IMR-90 (cell line): ENCODE measurements at regions not wholly inside any gene's neighbourhood (a gene's known extent, or its start where the extent isn't known, plus 50 kb on each side); places are given as distances from the start of the nearest gene placed in this dataset.

ENCODE experiments used
- BHLHE40 ChIP-seq: fragments of 150-350 bp; IDR thresholded peaks from 2 replicates; pipeline ENCODE4 v1.6.1; 2016; ENCODE audit warnings: mild to moderate bottlenecking, low read depth, low read length
- CEBPB ChIP-seq: IDR thresholded peaks from 2 replicates; pipeline ENCODE4 v1.6.1; 2012; ENCODE audit warnings: low read depth, low read length, improper control_type of control experiment
- CHD1 ChIP-seq: IDR thresholded peaks from 2 replicates; pipeline ENCODE4 v1.6.1; 2012; ENCODE audit warnings: low read depth, low read length, improper control_type of control experiment
- FOS ChIP-seq: fragments of 150-350 bp; IDR thresholded peaks from 2 replicates; pipeline ENCODE4 v1.6.1; 2016; ENCODE audit warnings: low read depth, low read length
- POLR2A ChIP-seq: IDR thresholded peaks from 2 replicates; pipeline ENCODE4 v1.6.1; 2012; ENCODE audit warnings: mild to moderate bottlenecking, low read depth, low read length
- RAD21 ChIP-seq: IDR thresholded peaks from 2 replicates; pipeline ENCODE4 v1.6.1; 2012; ENCODE audit warnings: low read length, improper control_type of control experiment
- RFX5 ChIP-seq: IDR thresholded peaks from 2 replicates; pipeline ENCODE4 v1.8.0; 2012; ENCODE audit warnings: low read depth, mild to moderate bottlenecking, low read length, moderate library complexity
- TF ChIP-seq, protein P1 (sequence below): conservative IDR thresholded peaks from 2 replicates; pipeline ENCODE4 v1.5.1; 2012; ENCODE audit warnings: mild to moderate bottlenecking, low read depth, low read length, improper control_type of control experiment
- TF ChIP-seq, protein P2 (sequence below): fragments of 150-350 bp; IDR thresholded peaks from 2 replicates; pipeline ENCODE4 v1.6.1; 2017; ENCODE audit warnings: mild to moderate bottlenecking, antibody characterized with exemption, low read length, low read depth
- TF ChIP-seq, protein P3 (sequence below): fragments of 150-350 bp; IDR thresholded peaks from 2 replicates; pipeline ENCODE4 v1.6.1; 2016; ENCODE audit warnings: low read depth, mild to moderate bottlenecking, low read length, moderate library complexity, borderline replicate concordance

DNA sequence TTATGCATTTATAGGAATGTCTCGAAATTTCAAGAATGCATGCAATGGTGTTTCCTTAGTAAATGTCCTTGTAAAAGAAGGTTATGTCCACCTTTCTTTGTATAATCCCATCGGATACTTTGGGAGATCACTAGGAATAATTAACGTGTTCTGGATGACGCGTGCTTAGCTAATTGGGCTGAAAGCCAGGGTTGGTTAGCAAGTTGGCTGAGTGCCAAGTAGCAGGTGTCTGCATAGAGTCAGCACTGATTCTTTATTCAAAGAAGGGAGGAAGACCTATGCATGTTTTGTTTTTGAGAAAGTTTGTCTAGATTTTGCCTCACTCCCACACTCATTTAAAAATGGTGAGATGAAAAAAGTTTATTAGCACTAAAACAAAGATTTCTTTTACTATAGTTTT is 144.6 kb downstream of the SOX3 start:
- TF ChIP-seq POLR2A (no peak), RAD21 (no peak), RFX5 (no peak), BHLHE40 (no peak), CHD1 (no peak), CEBPB (no peak), FOS (no peak)
- TF ChIP-seq, protein P1, sequence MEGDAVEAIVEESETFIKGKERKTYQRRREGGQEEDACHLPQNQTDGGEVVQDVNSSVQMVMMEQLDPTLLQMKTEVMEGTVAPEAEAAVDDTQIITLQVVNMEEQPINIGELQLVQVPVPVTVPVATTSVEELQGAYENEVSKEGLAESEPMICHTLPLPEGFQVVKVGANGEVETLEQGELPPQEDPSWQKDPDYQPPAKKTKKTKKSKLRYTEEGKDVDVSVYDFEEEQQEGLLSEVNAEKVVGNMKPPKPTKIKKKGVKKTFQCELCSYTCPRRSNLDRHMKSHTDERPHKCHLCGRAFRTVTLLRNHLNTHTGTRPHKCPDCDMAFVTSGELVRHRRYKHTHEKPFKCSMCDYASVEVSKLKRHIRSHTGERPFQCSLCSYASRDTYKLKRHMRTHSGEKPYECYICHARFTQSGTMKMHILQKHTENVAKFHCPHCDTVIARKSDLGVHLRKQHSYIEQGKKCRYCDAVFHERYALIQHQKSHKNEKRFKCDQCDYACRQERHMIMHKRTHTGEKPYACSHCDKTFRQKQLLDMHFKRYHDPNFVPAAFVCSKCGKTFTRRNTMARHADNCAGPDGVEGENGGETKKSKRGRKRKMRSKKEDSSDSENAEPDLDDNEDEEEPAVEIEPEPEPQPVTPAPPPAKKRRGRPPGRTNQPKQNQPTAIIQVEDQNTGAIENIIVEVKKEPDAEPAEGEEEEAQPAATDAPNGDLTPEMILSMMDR = no peak
- TF ChIP-seq, protein P2, sequence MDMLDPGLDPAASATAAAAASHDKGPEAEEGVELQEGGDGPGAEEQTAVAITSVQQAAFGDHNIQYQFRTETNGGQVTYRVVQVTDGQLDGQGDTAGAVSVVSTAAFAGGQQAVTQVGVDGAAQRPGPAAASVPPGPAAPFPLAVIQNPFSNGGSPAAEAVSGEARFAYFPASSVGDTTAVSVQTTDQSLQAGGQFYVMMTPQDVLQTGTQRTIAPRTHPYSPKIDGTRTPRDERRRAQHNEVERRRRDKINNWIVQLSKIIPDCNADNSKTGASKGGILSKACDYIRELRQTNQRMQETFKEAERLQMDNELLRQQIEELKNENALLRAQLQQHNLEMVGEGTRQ = no peak
- TF ChIP-seq, protein P3, sequence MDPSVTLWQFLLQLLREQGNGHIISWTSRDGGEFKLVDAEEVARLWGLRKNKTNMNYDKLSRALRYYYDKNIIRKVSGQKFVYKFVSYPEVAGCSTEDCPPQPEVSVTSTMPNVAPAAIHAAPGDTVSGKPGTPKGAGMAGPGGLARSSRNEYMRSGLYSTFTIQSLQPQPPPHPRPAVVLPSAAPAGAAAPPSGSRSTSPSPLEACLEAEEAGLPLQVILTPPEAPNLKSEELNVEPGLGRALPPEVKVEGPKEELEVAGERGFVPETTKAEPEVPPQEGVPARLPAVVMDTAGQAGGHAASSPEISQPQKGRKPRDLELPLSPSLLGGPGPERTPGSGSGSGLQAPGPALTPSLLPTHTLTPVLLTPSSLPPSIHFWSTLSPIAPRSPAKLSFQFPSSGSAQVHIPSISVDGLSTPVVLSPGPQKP = no peak
